Activated CD8-positive, alpha-beta T cell treated with anti-CD3 and anti-CD28 coated beads, Interleukin-2, amount 10 ng/mL, durations not matched to agents 7 days and 5 days (primary cell): ENCODE measurements at regions not wholly inside any gene's neighbourhood (a gene's known extent, or its start where the extent isn't known, plus 50 kb on each side); places are given as distances from the start of the nearest gene placed in this dataset.

Experiments
- ATAC-seq: fragments of 150-1000 bp; cut with Tn5 transposase; one replicate; pipeline ENCODE4 v1.10.0; 2021; ENCODE audit warnings: moderate library complexity
- CTCF ChIA-PET: fragments of 350-600 bp; sonication (Branson Sonifier 250); formaldehyde crosslinking; loops from one replicate; lab custom pipeline; 2021; ENCODE audit warnings: antibody characterized with exemption; lab: Charles Lee
- POLR2A ChIA-PET: fragments of 350-600 bp; sonication (Branson Sonifier 250); formaldehyde crosslinking; loops from one replicate; lab custom pipeline; 2021; ENCODE audit warnings: antibody characterized with exemption; lab: Charles Lee
- DNase-seq: peaks from one replicate; pipeline ENCODE4 v3.0.0-alpha.2; 2020
- H3K27ac Mint-ChIP-seq: one replicate; pipeline ENCODE4 v1.8.0; 2021; ENCODE audit warnings: mild to moderate bottlenecking, mixed read lengths
- H3K27me3 Mint-ChIP-seq: one replicate; pipeline ENCODE4 v1.8.0; 2021; ENCODE audit warnings: low read depth, mixed read lengths
- H3K36me3 Mint-ChIP-seq: one replicate; pipeline ENCODE4 v1.8.0; 2021; ENCODE audit warnings: low read depth, mixed read lengths
- H3K4me1 Mint-ChIP-seq: one replicate; pipeline ENCODE4 v1.8.0; 2021; ENCODE audit warnings: low read depth, mixed read lengths
- H3K4me3 Mint-ChIP-seq: one replicate; pipeline ENCODE4 v1.8.0; 2021; ENCODE audit warnings: mild to moderate bottlenecking, mixed read lengths
- H3K9me3 Mint-ChIP-seq: one replicate; pipeline ENCODE4 v1.8.0; 2022; ENCODE audit warnings: mixed read lengths; ENCODE audit not compliant: insufficient read depth

- CTCF ChIA-PET, result no interaction called here
- no peak overlapping the region for H3K4me3 Mint-ChIP-seq
Measured at GRCh38 chr4:124890522-124890921, 178.0 kb upstream of the ANKRD50 start.

GRCh38 chr4:124887739-124888138, 175.2 kb upstream of the ANKRD50 start:
- ChIA-PET CTCF (no interaction called here), POLR2A (no interaction called here)
- Mint-ChIP-seq H3K27me3 (no peaks in the 10 kb centered on the region), H3K4me3 (no peak overlapping the region), H3K9me3 (no peaks in the 10 kb centered on the region), H3K4me1 (no peaks in the 10 kb centered on the region), H3K27ac (no peak overlapping the region), H3K36me3 (no peaks in the 10 kb centered on the region)
- no peak for ATAC-seq
- no peak for DNase-seq

More at GRCh38 chr4:124890522-124890921, 178.0 kb upstream of the ANKRD50 start:
- Mint-ChIP-seq H3K9me3 (peaks cover 2% of the 10 kb centered on the region), H3K36me3 (no peaks in the 10 kb centered on the region), H3K27me3 (no peaks in the 10 kb centered on the region), H3K4me1 (no peaks in the 10 kb centered on the region), H3K27ac (no peak overlapping the region)
- ATAC-seq (no peak), DNase-seq (no peak)
- POLR2A ChIA-PET, result no interaction called here

- ChIA-PET CTCF (no interaction called here), POLR2A (no interaction called here)
- DNase-seq (no peak), ATAC-seq (no peak)
- Mint-ChIP-seq H3K27ac (no peak overlapping the region), H3K9me3 (no peaks in the 10 kb centered on the region), H3K27me3 (no peaks in the 10 kb centered on the region), H3K36me3 (no peaks in the 10 kb centered on the region), H3K4me1 (no peaks in the 10 kb centered on the region), H3K4me3 (no peak overlapping the region)
Measured at GRCh38 chr4:124884316-124884715, 171.8 kb upstream of the ANKRD50 start.

- ATAC-seq (no peak), DNase-seq (no peak)
- H3K4me3 Mint-ChIP-seq, result no peak overlapping the region
- H3K9me3 Mint-ChIP-seq, result no peaks in the 10 kb centered on the region
- ChIA-PET CTCF (no interaction called here), POLR2A (no interaction called here)
- no peaks in the 10 kb centered on the region for H3K36me3 Mint-ChIP-seq
- no peaks in the 10 kb centered on the region for H3K27me3 Mint-ChIP-seq
- no peaks in the 10 kb centered on the region for H3K4me1 Mint-ChIP-seq
- no peak overlapping the region for H3K27ac Mint-ChIP-seq
Measured at GRCh38 chr4:124883632-124884031, 171.1 kb upstream of the ANKRD50 start.

- POLR2A ChIA-PET, result no interaction called here
- H3K36me3 Mint-ChIP-seq, result no peaks in the 10 kb centered on the region
- DNase-seq (no peak), ATAC-seq (no peak)
- no peaks in the 10 kb centered on the region for H3K27me3 Mint-ChIP-seq
- H3K4me3 Mint-ChIP-seq, result no peak overlapping the region
- peaks cover 13% of the 10 kb centered on the region for H3K9me3 Mint-ChIP-seq
- CTCF ChIA-PET, result no interaction called here
- H3K4me1 Mint-ChIP-seq, result no peaks in the 10 kb centered on the region
- no peak overlapping the region for H3K27ac Mint-ChIP-seq
Measured at GRCh38 chr4:124879195-124879594, 166.7 kb upstream of the ANKRD50 start.

GRCh38 chr4:124874172-124874450, 161.6 kb upstream of the ANKRD50 start:
- no peak for ATAC-seq
- Mint-ChIP-seq H3K27ac (no peak overlapping the region), H3K36me3 (no peaks in the 10 kb centered on the region), H3K27me3 (no peaks in the 10 kb centered on the region), H3K9me3 (peaks cover 13% of the 10 kb centered on the region), H3K4me3 (no peak overlapping the region), H3K4me1 (no peaks in the 10 kb centered on the region)
- CTCF ChIA-PET, result no interaction called here
- no peak for DNase-seq
- POLR2A ChIA-PET, result no interaction called here

GRCh38 chr4:124873361-124874171, 161.0 kb upstream of the ANKRD50 start:
- Mint-ChIP-seq H3K4me1 (no peaks in the 10 kb centered on the region), H3K4me3 (no peak overlapping the region), H3K9me3 (peaks cover 13% of the 10 kb centered on the region), H3K27me3 (no peaks in the 10 kb centered on the region), H3K27ac (no peak overlapping the region), H3K36me3 (no peaks in the 10 kb centered on the region)
- ChIA-PET CTCF (no interaction called here), POLR2A (no interaction called here)
- DNase-seq, result no peak
- no peak for ATAC-seq

- no peak for DNase-seq
- CTCF ChIA-PET, result no interaction called here
- H3K27ac Mint-ChIP-seq, result no peak overlapping the region
- no peak overlapping the region for H3K4me3 Mint-ChIP-seq
- H3K36me3 Mint-ChIP-seq, result no peaks in the 10 kb centered on the region
- H3K4me1 Mint-ChIP-seq, result no peaks in the 10 kb centered on the region
- no peaks in the 10 kb centered on the region for H3K27me3 Mint-ChIP-seq
- H3K9me3 Mint-ChIP-seq, result peaks cover 13% of the 10 kb centered on the region
- POLR2A ChIA-PET, result no interaction called here
- ATAC-seq, result no peak
Measured at GRCh38 chr4:124872659-124873058, 160.1 kb upstream of the ANKRD50 start.

- Mint-ChIP-seq H3K27me3 (no peaks in the 10 kb centered on the region), H3K27ac (no peak overlapping the region), H3K9me3 (no peaks in the 10 kb centered on the region), H3K4me3 (no peak overlapping the region), H3K36me3 (no peaks in the 10 kb centered on the region), H3K4me1 (no peaks in the 10 kb centered on the region)
- ChIA-PET POLR2A (no interaction called here), CTCF (no interaction called here)
- DNase-seq (no peak), ATAC-seq (no peak)
Measured at GRCh38 chr4:124869961-124870495, 157.5 kb upstream of the ANKRD50 start.

- H3K36me3 Mint-ChIP-seq, result no peaks in the 10 kb centered on the region
Measured at GRCh38 chr4:124868495-124868894, 156.0 kb upstream of the ANKRD50 start.

GRCh38 chr4:124867536-124867935, 155.0 kb upstream of the ANKRD50 start:
- Mint-ChIP-seq H3K4me3 (no peak overlapping the region), H3K9me3 (no peaks in the 10 kb centered on the region), H3K36me3 (no peaks in the 10 kb centered on the region), H3K4me1 (no peaks in the 10 kb centered on the region), H3K27ac (no peak overlapping the region), H3K27me3 (no peaks in the 10 kb centered on the region)
- no peak for DNase-seq
- ChIA-PET CTCF (no interaction called here), POLR2A (no interaction called here)
- no peak for ATAC-seq

More at GRCh38 chr4:124868495-124868894, 156.0 kb upstream of the ANKRD50 start:
- Mint-ChIP-seq H3K27ac (no peak overlapping the region), H3K4me3 (no peak overlapping the region), H3K9me3 (no peaks in the 10 kb centered on the region), H3K4me1 (no peaks in the 10 kb centered on the region), H3K27me3 (no peaks in the 10 kb centered on the region)
- no peak for ATAC-seq
- ChIA-PET POLR2A (no interaction called here), CTCF (no interaction called here)
- DNase-seq, result no peak

GRCh38 chr4:124866301-124866700, 153.8 kb upstream of the ANKRD50 start:
- Mint-ChIP-seq H3K4me1 (no peaks in the 10 kb centered on the region), H3K36me3 (no peaks in the 10 kb centered on the region), H3K9me3 (no peaks in the 10 kb centered on the region), H3K27me3 (no peaks in the 10 kb centered on the region), H3K4me3 (no peak overlapping the region), H3K27ac (no peak overlapping the region)
- DNase-seq (no peak), ATAC-seq (no peak)
- ChIA-PET POLR2A (no interaction called here), CTCF (no interaction called here)
